Activated naive CD4-positive, alpha-beta T cell treated with anti-CD3 and anti-CD28 coated beads for 36 hours (primary cell): ENCODE measurements at regions not wholly inside any gene's neighbourhood (a gene's known extent, or its start where the extent isn't known, plus 50 kb on each side); places are given as distances from the start of the nearest gene placed in this dataset.

Experiments
- CTCF ChIA-PET: fragments of 350-600 bp; sonication (Branson Sonifier 250); formaldehyde crosslinking; loops from one replicate; lab custom pipeline; 2021; ENCODE audit warnings: antibody characterized with exemption; lab: Charles Lee
- DNase-seq: peaks from one replicate; pipeline ENCODE4 v3.0.0-alpha.2; 2020
- H3K27ac Mint-ChIP-seq: one replicate; pipeline ENCODE4 v1.8.0; 2021; ENCODE audit warnings: mild to moderate bottlenecking, mixed read lengths
- H3K27me3 Mint-ChIP-seq: one replicate; pipeline ENCODE4 v1.8.0; 2021; ENCODE audit warnings: low read depth, mixed read lengths
- H3K36me3 Mint-ChIP-seq: one replicate; pipeline ENCODE4 v1.8.0; 2021; ENCODE audit warnings: low read depth, mixed read lengths
- H3K4me1 Mint-ChIP-seq: one replicate; pipeline ENCODE4 v1.8.0; 2021; ENCODE audit warnings: low read depth, mixed read lengths
- H3K4me3 Mint-ChIP-seq: one replicate; pipeline ENCODE4 v1.8.0; 2021; ENCODE audit warnings: mild to moderate bottlenecking, moderate library complexity, mixed read lengths
- H3K9me3 Mint-ChIP-seq: one replicate; pipeline ENCODE4 v1.8.0; 2021; ENCODE audit warnings: mixed read lengths
- intact Hi-C: fragments of 100-400 bp; cut with micrococcal nuclease; formaldehyde crosslinking; loops from one replicate; pipeline ENCODE4 v1.15.1; 2023

- no peaks in the 10 kb centered on the region for H3K4me1 Mint-ChIP-seq
- H3K27ac Mint-ChIP-seq, result no peak overlapping the region
- no peaks in the 10 kb centered on the region for H3K36me3 Mint-ChIP-seq
- DNase-seq, result no peak
- no peaks in the 10 kb centered on the region for H3K9me3 Mint-ChIP-seq
- H3K4me3 Mint-ChIP-seq, result no peak overlapping the region
- CTCF ChIA-PET, result no interaction called here
- peaks cover 11% of the 10 kb centered on the region for H3K27me3 Mint-ChIP-seq
- intact Hi-C loops, result no loop called here
These were observed 70.9 kb upstream of the ARNT2 start for GRCh38 chr15:80333261-80333660.

- CTCF ChIA-PET, result no interaction called here
- Mint-ChIP-seq H3K36me3 (no peaks in the 10 kb centered on the region), H3K4me3 (no peak overlapping the region), H3K9me3 (no peaks in the 10 kb centered on the region), H3K4me1 (no peaks in the 10 kb centered on the region), H3K27ac (no peak overlapping the region), H3K27me3 (peaks cover 11% of the 10 kb centered on the region)
- intact Hi-C loops, result no loop called here
- DNase-seq, result no peak
These were observed 69.7 kb upstream of the ARNT2 start for GRCh38 chr15:80334521-80334920.

GRCh38 chr15:80339601-80340000, 64.6 kb upstream of the ARNT2 start:
- CTCF ChIA-PET, result no interaction called here
- H3K27ac Mint-ChIP-seq, result no peak overlapping the region
- H3K27me3 Mint-ChIP-seq, result peaks cover 22% of the 10 kb centered on the region
- H3K9me3 Mint-ChIP-seq, result no peaks in the 10 kb centered on the region
- intact Hi-C loops, result no loop called here
- no peaks in the 10 kb centered on the region for H3K4me1 Mint-ChIP-seq
- H3K36me3 Mint-ChIP-seq, result no peaks in the 10 kb centered on the region
- no peak for DNase-seq
- H3K4me3 Mint-ChIP-seq, result no peak overlapping the region

GRCh38 chr15:80342148-80342547, 62.0 kb upstream of the ARNT2 start:
- intact Hi-C loops, result no loop called here
- Mint-ChIP-seq H3K9me3 (no peaks in the 10 kb centered on the region), H3K27me3 (peaks cover 23% of the 10 kb centered on the region), H3K4me1 (no peaks in the 10 kb centered on the region), H3K27ac (no peak overlapping the region), H3K36me3 (no peaks in the 10 kb centered on the region), H3K4me3 (no peak overlapping the region)
- DNase-seq, result no peak
- CTCF ChIA-PET, result no interaction called here

- no peak overlapping the region for H3K27ac Mint-ChIP-seq
- CTCF ChIA-PET, result no interaction called here
- intact Hi-C loops, result no loop called here
- no peaks in the 10 kb centered on the region for H3K9me3 Mint-ChIP-seq
- no peaks in the 10 kb centered on the region for H3K4me1 Mint-ChIP-seq
- no peak overlapping the region for H3K4me3 Mint-ChIP-seq
- no peak for DNase-seq
- H3K36me3 Mint-ChIP-seq, result no peaks in the 10 kb centered on the region
- H3K27me3 Mint-ChIP-seq, result peaks cover 23% of the 10 kb centered on the region
These were observed 60.6 kb upstream of the ARNT2 start for GRCh38 chr15:80343554-80343992.

GRCh38 chr15:80350941-80351610, 53.1 kb upstream of the ARNT2 start:
- Mint-ChIP-seq H3K27ac (no peak overlapping the region), H3K36me3 (no peaks in the 10 kb centered on the region), H3K27me3 (peaks cover 28% of the 10 kb centered on the region), H3K4me1 (no peaks in the 10 kb centered on the region), H3K9me3 (no peaks in the 10 kb centered on the region), H3K4me3 (no peak overlapping the region)
- CTCF ChIA-PET, result no interaction called here
- DNase-seq, result no peak
- intact Hi-C loops, result no loop called here
